ENCODE measurements at regions not wholly inside any gene's neighbourhood (a gene's known extent, or its start where the extent isn't known, plus 50 kb on each side); places are given as distances from the start of the nearest gene placed in this dataset.

- TF ChIP-seq CTCF (tag by site-specific recombination; IDR thresholded peaks at IDR 0.05): no peak
- no peak for TF ChIP-seq PBX3 (CRISPR knock-in tag; IDR thresholded peaks at IDR 0.05)
- TF ChIP-seq ZNF791 (tag by site-specific recombination; IDR thresholded peaks at IDR 0.05): no peak
- no peak for TF ChIP-seq ZSCAN30 (tag by site-specific recombination; IDR thresholded peaks at IDR 0.05)
- TF ChIP-seq ZBTB26 (tag by site-specific recombination; optimal IDR thresholded peaks at IDR 0.05): no peak
- TF ChIP-seq ELK4 (IDR thresholded peaks at IDR 0.05; ENCODE audit: borderline replicate concordance, low read depth, low read length): no peak
Observed at GRCh38 chr4:12319765-12320164, 891.1 kb upstream of the HS3ST1 start.
